Liver (tissue), 2 donors: ENCODE measurements at regions not wholly inside any gene's neighbourhood (a gene's known extent, or its start where the extent isn't known, plus 50 kb on each side); places are given as distances from the start of the nearest gene placed in this dataset.

ENCODE experiments used
- TF ChIP-seq, protein P1 (sequence below): fragments of 150-350 bp; IDR thresholded peaks from 2 replicates; pipeline ENCODE4 v1.5.1; 2017; ENCODE audit warnings: improper control_type of control experiment, low read depth, low read length; ENCODE audit not compliant: missing input control
- TF ChIP-seq, protein P2 (sequence below): IDR thresholded peaks from 2 replicates; pipeline ENCODE4 v1.6.1; 2016; ENCODE audit warnings: antibody characterized with exemption
- donor health status: healthy.

DNA sequence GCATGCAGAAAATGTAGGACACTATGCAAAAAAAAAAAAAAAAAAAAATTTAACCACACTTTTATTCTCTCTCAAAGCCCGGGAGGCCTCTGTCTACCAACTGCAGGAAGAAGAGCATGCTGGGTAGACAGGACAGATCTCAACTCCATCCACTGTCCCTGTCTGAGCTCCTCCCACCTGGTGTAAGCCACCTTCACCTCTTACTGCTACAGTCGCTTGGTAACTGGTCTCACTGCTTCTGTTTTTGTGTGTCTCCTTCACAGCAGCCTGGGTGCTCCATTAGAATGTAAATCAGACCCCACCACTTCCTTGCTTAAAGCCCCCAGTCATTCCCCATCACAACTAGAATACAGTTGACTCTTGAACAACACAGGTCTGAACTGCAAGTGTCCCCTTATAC, 115.1 kb upstream of the PROK2 start:
- TF ChIP-seq, protein P1, sequence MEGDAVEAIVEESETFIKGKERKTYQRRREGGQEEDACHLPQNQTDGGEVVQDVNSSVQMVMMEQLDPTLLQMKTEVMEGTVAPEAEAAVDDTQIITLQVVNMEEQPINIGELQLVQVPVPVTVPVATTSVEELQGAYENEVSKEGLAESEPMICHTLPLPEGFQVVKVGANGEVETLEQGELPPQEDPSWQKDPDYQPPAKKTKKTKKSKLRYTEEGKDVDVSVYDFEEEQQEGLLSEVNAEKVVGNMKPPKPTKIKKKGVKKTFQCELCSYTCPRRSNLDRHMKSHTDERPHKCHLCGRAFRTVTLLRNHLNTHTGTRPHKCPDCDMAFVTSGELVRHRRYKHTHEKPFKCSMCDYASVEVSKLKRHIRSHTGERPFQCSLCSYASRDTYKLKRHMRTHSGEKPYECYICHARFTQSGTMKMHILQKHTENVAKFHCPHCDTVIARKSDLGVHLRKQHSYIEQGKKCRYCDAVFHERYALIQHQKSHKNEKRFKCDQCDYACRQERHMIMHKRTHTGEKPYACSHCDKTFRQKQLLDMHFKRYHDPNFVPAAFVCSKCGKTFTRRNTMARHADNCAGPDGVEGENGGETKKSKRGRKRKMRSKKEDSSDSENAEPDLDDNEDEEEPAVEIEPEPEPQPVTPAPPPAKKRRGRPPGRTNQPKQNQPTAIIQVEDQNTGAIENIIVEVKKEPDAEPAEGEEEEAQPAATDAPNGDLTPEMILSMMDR: no peak
- TF ChIP-seq, protein P2, sequence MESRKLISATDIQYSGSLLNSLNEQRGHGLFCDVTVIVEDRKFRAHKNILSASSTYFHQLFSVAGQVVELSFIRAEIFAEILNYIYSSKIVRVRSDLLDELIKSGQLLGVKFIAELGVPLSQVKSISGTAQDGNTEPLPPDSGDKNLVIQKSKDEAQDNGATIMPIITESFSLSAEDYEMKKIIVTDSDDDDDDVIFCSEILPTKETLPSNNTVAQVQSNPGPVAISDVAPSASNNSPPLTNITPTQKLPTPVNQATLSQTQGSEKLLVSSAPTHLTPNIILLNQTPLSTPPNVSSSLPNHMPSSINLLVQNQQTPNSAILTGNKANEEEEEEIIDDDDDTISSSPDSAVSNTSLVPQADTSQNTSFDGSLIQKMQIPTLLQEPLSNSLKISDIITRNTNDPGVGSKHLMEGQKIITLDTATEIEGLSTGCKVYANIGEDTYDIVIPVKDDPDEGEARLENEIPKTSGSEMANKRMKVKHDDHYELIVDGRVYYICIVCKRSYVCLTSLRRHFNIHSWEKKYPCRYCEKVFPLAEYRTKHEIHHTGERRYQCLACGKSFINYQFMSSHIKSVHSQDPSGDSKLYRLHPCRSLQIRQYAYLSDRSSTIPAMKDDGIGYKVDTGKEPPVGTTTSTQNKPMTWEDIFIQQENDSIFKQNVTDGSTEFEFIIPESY: no peak
